HG03097 (cell line): ENCODE measurements at regions not wholly inside any gene's neighbourhood (a gene's known extent, or its start where the extent isn't known, plus 50 kb on each side); places are given as distances from the start of the nearest gene placed in this dataset.

Source experiments
- ATAC-seq: cut with Tn5 transposase; IDR thresholded peaks from one replicate; pipeline ENCODE4 v1.9.1; 2021; ENCODE audit not compliant: unreplicated experiment, low FRiP score

GRCh38 chr17:73998249-73998648 lies 205.2 kb upstream of the RPL38 start:
- ATAC-seq = no peak

- peak; percentile 70 for ATAC-seq
Observed at GRCh38 chr17:73998653-73999645, 204.5 kb upstream of the RPL38 start.

- ATAC-seq = no peak
Observed at GRCh38 chr17:74001145-74001544, 202.3 kb upstream of the RPL38 start.

- ATAC-seq = no peak
Observed at GRCh38 chr17:74002241-74002640, 201.2 kb upstream of the RPL38 start.

GRCh38 chr17:74004056-74004455 lies 199.4 kb upstream of the RPL38 start:
- no peak for ATAC-seq

- ATAC-seq = no peak
Observed at GRCh38 chr17:74005790-74006189, 197.7 kb upstream of the RPL38 start.

- no peak for ATAC-seq
Observed at GRCh38 chr17:74006371-74006770, 197.1 kb upstream of the RPL38 start.

- no peak for ATAC-seq
Observed at GRCh38 chr17:74008196-74008595, 195.3 kb upstream of the RPL38 start.

GRCh38 chr17:74009056-74009625 lies 194.3 kb upstream of the RPL38 start:
- ATAC-seq = no peak

- no peak for ATAC-seq
Observed at GRCh38 chr17:74010903-74011302, 192.6 kb upstream of the RPL38 start.

GRCh38 chr17:74011966-74012365 lies 191.5 kb upstream of the RPL38 start:
- ATAC-seq = no peak

- no peak for ATAC-seq
Observed at GRCh38 chr17:74012465-74012864, 191.0 kb upstream of the RPL38 start.

- ATAC-seq = no peak
Observed at GRCh38 chr17:74015316-74015715, 188.2 kb upstream of the RPL38 start.

GRCh38 chr17:74015990-74016389 lies 187.5 kb upstream of the RPL38 start:
- no peak for ATAC-seq

- no peak for ATAC-seq
Observed at GRCh38 chr17:74016461-74016860, 187.0 kb upstream of the RPL38 start.

GRCh38 chr17:74017466-74017865 lies 186.0 kb upstream of the RPL38 start:
- ATAC-seq = no peak

GRCh38 chr17:74018115-74018514 lies 185.4 kb upstream of the RPL38 start:
- no peak for ATAC-seq

GRCh38 chr17:74019271-74019670 lies 184.2 kb upstream of the RPL38 start:
- ATAC-seq = no peak

GRCh38 chr17:74019860-74020259 lies 183.6 kb upstream of the RPL38 start:
- ATAC-seq = no peak

GRCh38 chr17:74020522-74020921 lies 183.0 kb upstream of the RPL38 start:
- ATAC-seq = no peak

GRCh38 chr17:74024871-74025531 lies 178.5 kb upstream of the RPL38 start:
- no peak for ATAC-seq
